SH-SY5Y (cell line): ENCODE measurements at regions not wholly inside any gene's neighbourhood (a gene's known extent, or its start where the extent isn't known, plus 50 kb on each side); places are given as distances from the start of the nearest gene placed in this dataset.

Experiments
- GATA2 ChIP-seq: IDR thresholded peaks from 2 replicates; pipeline ENCODE4 v1.6.1; 2011; ENCODE audit warnings: mild to moderate bottlenecking, low read depth, low read length
- GATA3 ChIP-seq: IDR thresholded peaks from 2 replicates; pipeline ENCODE4 v1.6.1; 2011; ENCODE audit warnings: low read depth, mild to moderate bottlenecking, low read length, moderate library complexity

- TF ChIP-seq GATA2 (no peak), GATA3 (no peak)
Observed at GRCh38 chr10:15428681-15429080, 57.6 kb upstream of the FAM171A1 start.
